Endothelial cell of umbilical vein (primary cell): ENCODE measurements at regions not wholly inside any gene's neighbourhood (a gene's known extent, or its start where the extent isn't known, plus 50 kb on each side); places are given as distances from the start of the nearest gene placed in this dataset.

Source experiments
- BruUV-seq: library from RNA; stranded (reverse); fragments of 400-500 nt; replicated peaks from 2 replicates; lab custom pipeline; 2021; lab: Mats Ljungman, UMichigan
- CTCF ChIA-PET: fragments of 300-600, 350-600 bp; sonication (Branson Sonifier 250); formaldehyde crosslinking; loops from one replicate; lab custom pipeline; 2021; ENCODE audit warnings: antibody characterized with exemption, inconsistent platforms; lab: Charles Lee
- POLR2A ChIA-PET: fragments of 300-600, 350-600 bp; sonication (Branson Sonifier 250); formaldehyde crosslinking; loops from one replicate; lab custom pipeline; 2021; ENCODE audit warnings: antibody characterized with exemption, inconsistent platforms; lab: Charles Lee
- DNase-seq: peaks from one replicate; pipeline ENCODE4 v3.0.0-alpha.2; 2011; ENCODE audit warnings: low read depth, low spot score
- FAIRE-seq: peaks from 2 replicates; lab custom pipeline; 2011; peaks lifted over from hg19 to GRCh38; lab: Jason Lieb, UNC
- H2AFZ ChIP-seq: 2 replicates; pipeline ENCODE4 v1.6.0; 2012; ENCODE audit warnings: low read depth, low read length, control low read depth, inconsistent platforms
- H3K27ac ChIP-seq: 2 replicates; pipeline ENCODE4 v1.5.1; 2011; ENCODE audit warnings: low read depth, mild to moderate bottlenecking, control low read depth, low read length, moderate library complexity; ENCODE audit not compliant: insufficient read depth
- H3K27me3 ChIP-seq, 2 experiments: 2 replicates each; pipeline versions ENCODE4 v1.6.0 to v1.6.1; 2011; ENCODE audit warnings: low read length in 2 of 2, mixed read lengths in 1 of 2; ENCODE audit not compliant: control insufficient read depth in 2 of 2, insufficient read depth in 2 of 2
- H3K36me3 ChIP-seq, 2 experiments: 2 replicates in 1 of 2; 3 replicates in 1 of 2; pipeline ENCODE4 v1.5.1; 2011; ENCODE audit warnings: low read length in 2 of 2, mild to moderate bottlenecking in 1 of 2, moderate library complexity in 1 of 2; ENCODE audit not compliant: control insufficient read depth in 2 of 2, insufficient read depth in 2 of 2; ENCODE audit errors: extremely low read depth in 1 of 2
- H3K4me1 ChIP-seq: 3 replicates; pipeline ENCODE4 v1.5.1; 2011; ENCODE audit warnings: mild to moderate bottlenecking, low read length; ENCODE audit not compliant: control insufficient read depth, insufficient read depth; ENCODE audit errors: extremely low read depth
- H3K4me2 ChIP-seq: 2 replicates; pipeline ENCODE4 v1.6.1; 2011; ENCODE audit warnings: low read length, control low read depth, mixed read lengths; ENCODE audit not compliant: insufficient read depth
- H3K4me3 ChIP-seq, 3 experiments: fragments of 200-600 bp in 1 of 3; sonication (generic), shearing (Covaris generic) in 1 of 3; replicated peaks in 1 of 3; 2 replicates each; pipeline ENCODE4 v1.5.1; 2011 to 2016; ENCODE audit warnings: control low read depth in 3 of 3, low read length in 3 of 3, mild to moderate bottlenecking in 2 of 3, inconsistent platforms in 1 of 3, low read depth in 1 of 3, moderate library complexity in 1 of 3; ENCODE audit not compliant: insufficient read depth in 1 of 3
- H3K79me2 ChIP-seq: 2 replicates; pipeline ENCODE4 v1.6.0; 2012; ENCODE audit warnings: low read length, inconsistent platforms; ENCODE audit not compliant: control insufficient read depth, insufficient read depth
- H3K9ac ChIP-seq: replicated peaks from 2 replicates; pipeline ENCODE3; 2011; ENCODE audit warnings: low read length, control low read depth; ENCODE audit not compliant: insufficient read depth; ENCODE audit errors: extremely low read depth
- H3K9me1 ChIP-seq: replicated peaks from 3 replicates; pipeline ENCODE4 v1.6.0; 2011; ENCODE audit warnings: mild to moderate bottlenecking, low read length; ENCODE audit not compliant: control insufficient read depth, insufficient read depth; ENCODE audit errors: extremely low read depth
- H3K9me3 ChIP-seq: replicated peaks from 2 replicates; pipeline ENCODE4 v1.5.1; 2012; ENCODE audit warnings: low read length, inconsistent platforms; ENCODE audit not compliant: control insufficient read depth, insufficient read depth
- H4K20me1 ChIP-seq: replicated peaks from 2 replicates; pipeline ENCODE3; 2011; ENCODE audit warnings: mild to moderate bottlenecking, low read length; ENCODE audit not compliant: control insufficient read depth, insufficient read depth; ENCODE audit errors: extremely low read depth
- CTCF ChIP-seq, 2 donors: IDR thresholded peaks; 1 replicate in 1 of 2; 2 replicates in 1 of 2; pipeline ENCODE4 v1.5.1; 2011; ENCODE audit warnings: low read length in 2 of 2, mild to moderate bottlenecking in 2 of 2, moderate library complexity in 2 of 2, control low read depth in 1 of 2, inconsistent platforms in 1 of 2, low read depth in 1 of 2; ENCODE audit not compliant: insufficient read depth in 1 of 2; ENCODE audit errors: extremely low read depth in 1 of 2
- FOS ChIP-seq: IDR thresholded peaks from 2 replicates; pipeline ENCODE4 v1.6.1; 2011; ENCODE audit warnings: mild to moderate bottlenecking, low read length, moderate library complexity, borderline replicate concordance; ENCODE audit not compliant: insufficient read depth
- GATA2 ChIP-seq: IDR thresholded peaks from 2 replicates; pipeline ENCODE4 v1.7.0; 2011; ENCODE audit warnings: low read depth, mild to moderate bottlenecking, moderate library complexity, mixed read lengths, low read length; ENCODE audit not compliant: insufficient read length, insufficient read depth
- JUN ChIP-seq: IDR thresholded peaks from 2 replicates; pipeline ENCODE4 v1.6.1; 2011; ENCODE audit warnings: borderline replicate concordance, low read depth; ENCODE audit not compliant: insufficient read length, insufficient read depth
- MYC ChIP-seq: IDR thresholded peaks from one replicate; pipeline ENCODE4 v1.6.1; 2011; ENCODE audit warnings: mild to moderate bottlenecking, low read depth, low read length
- POLR2A ChIP-seq: IDR thresholded peaks from 2 replicates; pipeline ENCODE4 v1.6.1; 2012; ENCODE audit warnings: low read depth, mild to moderate bottlenecking, control low read depth, low read length
- POLR2AphosphoS5 ChIP-seq: IDR thresholded peaks from 2 replicates; pipeline ENCODE4 v1.6.1; 2012; ENCODE audit warnings: low read depth, mild to moderate bottlenecking, control low read depth, low read length, moderate library complexity; ENCODE audit not compliant: insufficient read depth
- dilution Hi-C: fragments of 300-500 bp; cut with MboI; formaldehyde crosslinking; loops from one replicate; pipeline ENCODE4 v1.15.0; 2019; ENCODE audit warnings: low sequenced_read_pairs; ENCODE audit not compliant: extremely low pct_ligation_motif_present
- intact Hi-C: fragments of 100-400 bp; cut with micrococcal nuclease; formaldehyde crosslinking; loops from one replicate; pipeline ENCODE4 v1.10.0; 2022

GRCh38 chr12:19916196-19916753 is 452.1 kb upstream of the PDE3A start:
- H2AFZ ChIP-seq = peak overlapping the region; percentile 44
- intact Hi-C loops = loop anchor here (2.0 to 5.0 kb wide), 4 partner anchors 81 to 631 kb away; no protein-coding TSS in a partner anchor
- no peaks in the 10 kb centered on the region for H3K79me2 ChIP-seq
- H3K27me3 ChIP-seq = no peaks in the 10 kb centered on the region
- TF ChIP-seq POLR2AphosphoS5 (no peak), POLR2A (no peak), GATA2 (no peak), CTCF (IDR thresholded peaks at IDR 0.05; ENCODE audit: extremely low read depth in 1 of 2, insufficient read depth in 1 of 2, low read depth in 1 of 2, low read length in 2 of 2) (no peak), JUN (no peak), FOS (no peak), MYC (no peak)
- BruUV-seq = no TSS peak
- ChIA-PET CTCF (interaction anchor here (0.5 to 4.5 kb wide), 54 partner anchors 9 to 710 kb away, joined by 3 to 79 read pairs (median 4); partner anchors contain the start of gene PDE3A), POLR2A (no interaction called here)
- no peaks in the 10 kb centered on the region for H3K9me1 ChIP-seq
- no peaks in the 10 kb centered on the region for H4K20me1 ChIP-seq
- no peaks in the 10 kb centered on the region for H3K9me3 ChIP-seq
- no peak overlapping the region for H3K4me3 ChIP-seq
- peak overlapping the region; percentile 12 for H3K9ac ChIP-seq
- DNase-seq (peak; percentile 44), FAIRE-seq (peak; percentile 31)
- H3K36me3 ChIP-seq = no peaks in the 10 kb centered on the region
- H3K27ac ChIP-seq = no peak overlapping the region
- peaks cover 5% of the 10 kb centered on the region for H3K4me1 ChIP-seq
- dilution Hi-C loops = no loop called here
- H3K4me2 ChIP-seq = no peak overlapping the region
